ENCODE measurements at regions not wholly inside any gene's neighbourhood (a gene's known extent, or its start where the extent isn't known, plus 50 kb on each side); places are given as distances from the start of the nearest gene placed in this dataset.

DNA sequence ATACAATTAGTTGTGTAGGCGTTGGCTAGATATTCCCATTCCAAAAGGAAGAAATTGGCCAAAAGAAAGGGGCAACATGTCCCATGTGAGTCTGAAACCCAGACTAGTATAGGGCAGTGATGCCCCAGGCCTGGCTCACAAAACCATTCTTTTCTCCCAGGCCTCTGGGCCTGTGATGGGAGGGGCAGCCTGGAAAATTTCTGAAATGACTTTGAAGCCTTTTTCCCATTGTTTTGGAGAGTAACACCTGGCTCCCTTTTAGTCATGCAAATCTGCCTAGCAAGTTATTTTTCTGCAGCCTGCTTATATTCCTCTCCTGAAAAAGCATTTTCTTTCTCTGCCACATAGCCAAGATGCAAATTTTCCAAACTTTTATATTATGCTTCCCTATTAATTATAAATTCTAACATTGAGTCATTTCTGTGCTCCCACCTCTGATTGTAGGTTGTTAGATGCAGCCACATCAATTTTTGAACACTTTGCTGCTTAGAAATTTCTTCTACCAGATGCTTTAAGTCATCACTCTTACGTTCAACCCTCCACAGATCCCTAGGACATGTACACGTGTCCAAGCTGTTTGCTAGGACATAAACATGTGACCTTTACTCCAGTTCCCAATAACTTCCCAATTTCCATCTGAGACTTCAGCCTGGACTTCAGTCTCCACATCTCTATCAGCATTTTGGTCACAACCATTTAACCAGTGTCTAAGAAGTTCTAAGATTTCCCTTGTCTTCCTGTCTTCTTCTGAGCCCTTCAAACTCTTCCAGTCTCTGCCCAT is 76.1 kb upstream of the MC4R start:
- intact Hi-C loops (cut with micrococcal nuclease; ENCODE audit: unreplicated experiment) (no loop called here), in situ Hi-C loops (cut with HindIII; ENCODE audit: low pct_unique_long_range_greater_than_20kb, low sequenced_read_pairs) (no loop called here)
- DNase-seq (ENCODE audit: low read depth, low spot score) = no peak
- no peak overlapping the region for H3K27ac ChIP-seq (ENCODE audit: low read length)
- BruUV-seq (replicated peaks) = no TSS peak
- H3K36me3 ChIP-seq (ENCODE audit: control insufficient read depth, insufficient read depth, low read length) = no peaks in the 10 kb centered on the region
- no peak overlapping the region for H3K4me3 ChIP-seq (ENCODE audit: low read depth in 2 of 2, low read length in 2 of 2)
- no peaks in the 10 kb centered on the region for H3K4me1 ChIP-seq (ENCODE audit: control insufficient read depth, insufficient read depth, low read length)
- CTCF ChIA-PET = no interaction called here
- H3K9me3 ChIP-seq (ENCODE audit: control insufficient read depth, insufficient read depth, low read depth, low read length) = no peaks in the 10 kb centered on the region
- TF ChIP-seq SIN3A (IDR thresholded peaks at IDR 0.05; ENCODE audit: borderline replicate concordance, insufficient read depth, low read depth, low read length) (no peak), POLR2AphosphoS5 (IDR thresholded peaks at IDR 0.05; ENCODE audit: low read depth, low read length) (no peak), TCF7L2 (IDR thresholded peaks at IDR 0.05; ENCODE audit: low read depth, low read length) (no peak)
- TF ChIP-seq, protein P1, sequence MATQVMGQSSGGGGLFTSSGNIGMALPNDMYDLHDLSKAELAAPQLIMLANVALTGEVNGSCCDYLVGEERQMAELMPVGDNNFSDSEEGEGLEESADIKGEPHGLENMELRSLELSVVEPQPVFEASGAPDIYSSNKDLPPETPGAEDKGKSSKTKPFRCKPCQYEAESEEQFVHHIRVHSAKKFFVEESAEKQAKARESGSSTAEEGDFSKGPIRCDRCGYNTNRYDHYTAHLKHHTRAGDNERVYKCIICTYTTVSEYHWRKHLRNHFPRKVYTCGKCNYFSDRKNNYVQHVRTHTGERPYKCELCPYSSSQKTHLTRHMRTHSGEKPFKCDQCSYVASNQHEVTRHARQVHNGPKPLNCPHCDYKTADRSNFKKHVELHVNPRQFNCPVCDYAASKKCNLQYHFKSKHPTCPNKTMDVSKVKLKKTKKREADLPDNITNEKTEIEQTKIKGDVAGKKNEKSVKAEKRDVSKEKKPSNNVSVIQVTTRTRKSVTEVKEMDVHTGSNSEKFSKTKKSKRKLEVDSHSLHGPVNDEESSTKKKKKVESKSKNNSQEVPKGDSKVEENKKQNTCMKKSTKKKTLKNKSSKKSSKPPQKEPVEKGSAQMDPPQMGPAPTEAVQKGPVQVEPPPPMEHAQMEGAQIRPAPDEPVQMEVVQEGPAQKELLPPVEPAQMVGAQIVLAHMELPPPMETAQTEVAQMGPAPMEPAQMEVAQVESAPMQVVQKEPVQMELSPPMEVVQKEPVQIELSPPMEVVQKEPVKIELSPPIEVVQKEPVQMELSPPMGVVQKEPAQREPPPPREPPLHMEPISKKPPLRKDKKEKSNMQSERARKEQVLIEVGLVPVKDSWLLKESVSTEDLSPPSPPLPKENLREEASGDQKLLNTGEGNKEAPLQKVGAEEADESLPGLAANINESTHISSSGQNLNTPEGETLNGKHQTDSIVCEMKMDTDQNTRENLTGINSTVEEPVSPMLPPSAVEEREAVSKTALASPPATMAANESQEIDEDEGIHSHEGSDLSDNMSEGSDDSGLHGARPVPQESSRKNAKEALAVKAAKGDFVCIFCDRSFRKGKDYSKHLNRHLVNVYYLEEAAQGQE (IDR thresholded peaks at IDR 0.05; ENCODE audit: insufficient read depth in 1 of 2, low read depth in 2 of 2, low read length in 1 of 2) = no peak
- TF ChIP-seq, protein P2, sequence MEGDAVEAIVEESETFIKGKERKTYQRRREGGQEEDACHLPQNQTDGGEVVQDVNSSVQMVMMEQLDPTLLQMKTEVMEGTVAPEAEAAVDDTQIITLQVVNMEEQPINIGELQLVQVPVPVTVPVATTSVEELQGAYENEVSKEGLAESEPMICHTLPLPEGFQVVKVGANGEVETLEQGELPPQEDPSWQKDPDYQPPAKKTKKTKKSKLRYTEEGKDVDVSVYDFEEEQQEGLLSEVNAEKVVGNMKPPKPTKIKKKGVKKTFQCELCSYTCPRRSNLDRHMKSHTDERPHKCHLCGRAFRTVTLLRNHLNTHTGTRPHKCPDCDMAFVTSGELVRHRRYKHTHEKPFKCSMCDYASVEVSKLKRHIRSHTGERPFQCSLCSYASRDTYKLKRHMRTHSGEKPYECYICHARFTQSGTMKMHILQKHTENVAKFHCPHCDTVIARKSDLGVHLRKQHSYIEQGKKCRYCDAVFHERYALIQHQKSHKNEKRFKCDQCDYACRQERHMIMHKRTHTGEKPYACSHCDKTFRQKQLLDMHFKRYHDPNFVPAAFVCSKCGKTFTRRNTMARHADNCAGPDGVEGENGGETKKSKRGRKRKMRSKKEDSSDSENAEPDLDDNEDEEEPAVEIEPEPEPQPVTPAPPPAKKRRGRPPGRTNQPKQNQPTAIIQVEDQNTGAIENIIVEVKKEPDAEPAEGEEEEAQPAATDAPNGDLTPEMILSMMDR (IDR thresholded peaks at IDR 0.05) = no peak
- ATAC-seq = no peak
- POLR2A ChIA-PET = no interaction called here
- H3K27me3 ChIP-seq (ENCODE audit: control insufficient read depth, insufficient read depth, low read length) = no peaks in the 10 kb centered on the region

DNA sequence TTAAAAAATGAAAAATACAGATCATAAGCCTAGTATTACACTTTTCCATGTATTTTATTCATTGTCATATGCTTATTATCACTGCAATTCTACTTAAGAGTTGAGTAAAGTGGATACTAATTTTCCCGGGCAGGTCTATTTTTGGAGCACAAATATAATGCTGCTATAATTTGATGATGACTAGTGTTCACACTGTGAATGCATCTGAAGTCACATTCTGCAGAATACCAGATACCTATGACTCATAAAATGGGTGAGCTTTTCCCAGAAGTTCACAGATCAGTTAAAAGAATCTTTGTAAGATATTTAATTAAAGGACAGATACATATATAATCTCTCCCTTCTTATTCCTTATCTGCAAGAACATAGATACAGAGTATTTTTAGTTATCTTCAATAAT is 79.8 kb upstream of the MC4R start:
- POLR2A ChIA-PET = no interaction called here
- H3K4me3 ChIP-seq (ENCODE audit: low read depth in 2 of 2, low read length in 2 of 2) = no peak overlapping the region
- no peak overlapping the region for H3K27ac ChIP-seq (ENCODE audit: low read length)
- DNase-seq (ENCODE audit: low read depth, low spot score) (no peak), ATAC-seq (no peak)
- CTCF ChIA-PET = no interaction called here
- H3K27me3 ChIP-seq (ENCODE audit: control insufficient read depth, insufficient read depth, low read length) = no peaks in the 10 kb centered on the region
- no peaks in the 10 kb centered on the region for H3K4me1 ChIP-seq (ENCODE audit: control insufficient read depth, insufficient read depth, low read length)
- in situ Hi-C loops (cut with HindIII; ENCODE audit: low pct_unique_long_range_greater_than_20kb, low sequenced_read_pairs) (no loop called here), intact Hi-C loops (cut with micrococcal nuclease; ENCODE audit: unreplicated experiment) (no loop called here)
- H3K36me3 ChIP-seq (ENCODE audit: control insufficient read depth, insufficient read depth, low read length) = no peaks in the 10 kb centered on the region
- TF ChIP-seq TCF7L2 (IDR thresholded peaks at IDR 0.05; ENCODE audit: low read depth, low read length) (no peak), POLR2AphosphoS5 (IDR thresholded peaks at IDR 0.05; ENCODE audit: low read depth, low read length) (no peak), SIN3A (IDR thresholded peaks at IDR 0.05; ENCODE audit: borderline replicate concordance, insufficient read depth, low read depth, low read length) (no peak)
- TF ChIP-seq, protein P2 (IDR thresholded peaks at IDR 0.05) = no peak
- TF ChIP-seq, protein P1 (IDR thresholded peaks at IDR 0.05; ENCODE audit: insufficient read depth in 1 of 2, low read depth in 2 of 2, low read length in 1 of 2) = no peak
- H3K9me3 ChIP-seq (ENCODE audit: control insufficient read depth, insufficient read depth, low read depth, low read length) = no peaks in the 10 kb centered on the region
- no TSS peak for BruUV-seq (replicated peaks)
